K562 (cell line): ENCODE measurements at regions not wholly inside any gene's neighbourhood (a gene's known extent, or its start where the extent isn't known, plus 50 kb on each side); places are given as distances from the start of the nearest gene placed in this dataset.

ENCODE experiments used
- ATAC-seq: fragments of 200-7000 bp; cut with Tn5 transposase; 3 replicates; pipeline ENCODE4 v1.9.1; 2020; ENCODE audit warnings: moderate library complexity
- BruUV-seq: library from RNA; stranded (reverse); fragments of 400-500 nt; replicated peaks from 2 replicates; lab custom pipeline; 2021; lab: Mats Ljungman, UMichigan
- CTCF ChIA-PET: fragments of 300-600 bp; formaldehyde crosslinking; extraction: SDS; loops from one replicate; lab custom pipeline; 2021; ENCODE audit warnings: low intra/inter-chr PET ratio; lab: Yijun Ruan, JAX
- POLR2A ChIA-PET: fragments of 300-600, 350-650 bp; sonication (Branson Sonifier 250); formaldehyde crosslinking; extraction: SDS; loops from one replicate; lab custom pipeline; 2021; ENCODE audit warnings: antibody characterized with exemption, inconsistent platforms; lab: Yijun Ruan, JAX
- DNase-seq, 4 experiments: peaks; one replicate each; pipeline versions ENCODE4 v3.0.0 to v3.0.0-alpha.2; 2011 to 2018; ENCODE audit warnings: low spot score in 3 of 4, mixed read lengths in 3 of 4; ENCODE audit errors: extremely low read depth in 1 of 4
- FAIRE-seq: peaks from 2 replicates; lab custom pipeline; 2011; peaks lifted over from hg19 to GRCh38; lab: Jason Lieb, UNC
- H2AFZ ChIP-seq: 2 replicates; pipeline ENCODE4 v1.6.0; 2011; ENCODE audit warnings: low read depth, low read length, control low read depth, inconsistent platforms
- H3K27ac ChIP-seq: fragments of 200-600 bp; 3 replicates; pipeline ENCODE4 v1.8.0; 2011; ENCODE audit warnings: low read depth, mild to moderate bottlenecking, control low read depth, inconsistent platforms, low read length, moderate library complexity, mixed read lengths; ENCODE audit errors: extremely low read depth
- H3K27me3 ChIP-seq, 2 experiments: fragments of 300-600 bp in 1 of 2; 2 replicates in 1 of 2; 3 replicates in 1 of 2; pipeline versions ENCODE4 v1.6.0 to v1.8.0; 2011; ENCODE audit warnings: inconsistent platforms in 2 of 2, low read length in 2 of 2, mild to moderate bottlenecking in 1 of 2, mixed read lengths in 1 of 2, moderate library complexity in 1 of 2; ENCODE audit not compliant: control insufficient read depth in 2 of 2, insufficient read depth in 2 of 2
- H3K36me3 ChIP-seq: fragments of 300-600 bp; 3 replicates; pipeline ENCODE4 v1.8.0; 2011; ENCODE audit warnings: mild to moderate bottlenecking, low read length, inconsistent platforms; ENCODE audit not compliant: control insufficient read depth, insufficient read depth
- H3K4me1 ChIP-seq, 2 experiments: fragments of 200-600 bp in 1 of 2; replicated peaks in 1 of 2; 2 replicates in 1 of 2; 3 replicates in 1 of 2; pipeline versions ENCODE4 v1.5.1 to v1.8.0; 2011; ENCODE audit warnings: inconsistent platforms in 2 of 2, low read length in 2 of 2, mild to moderate bottlenecking in 1 of 2, mixed read lengths in 1 of 2, moderate library complexity in 1 of 2; ENCODE audit not compliant: control insufficient read depth in 2 of 2, insufficient read depth in 2 of 2
- H3K4me2 ChIP-seq: 2 replicates; pipeline ENCODE4 v1.6.1; 2011; ENCODE audit warnings: low read length, control low read depth, inconsistent platforms, mixed read lengths; ENCODE audit not compliant: insufficient read depth
- H3K4me3 ChIP-seq: fragments of 200-600 bp; sonication (generic), shearing (Covaris generic); 2 replicates; pipeline ENCODE4 v1.5.1; 2016; ENCODE audit warnings: control low read depth, inconsistent platforms
- H3K79me2 ChIP-seq: fragments of 200-600 bp; 3 replicates; pipeline ENCODE4 v1.8.0; 2011; ENCODE audit warnings: low read length, inconsistent platforms; ENCODE audit not compliant: control insufficient read depth, insufficient read depth
- H3K9ac ChIP-seq, 2 experiments: 2 replicates each; pipeline versions ENCODE4 v1.6.0 to v1.6.1; 2011; ENCODE audit warnings: low read depth in 2 of 2, low read length in 2 of 2, control low read depth in 1 of 2, inconsistent platforms in 1 of 2, mild to moderate bottlenecking in 1 of 2, mixed read lengths in 1 of 2; ENCODE audit not compliant: insufficient read depth in 1 of 2
- H3K9me1 ChIP-seq: one replicate; pipeline ENCODE4 v1.6.0; 2011; ENCODE audit warnings: inconsistent platforms, mild to moderate bottlenecking, low read length, moderate library complexity; ENCODE audit not compliant: control insufficient read depth, insufficient read depth
- H3K9me3 ChIP-seq: replicated peaks from 2 replicates; pipeline ENCODE4 v1.5.1; 2011; ENCODE audit warnings: low read depth, low read length, inconsistent platforms; ENCODE audit not compliant: control insufficient read depth, insufficient read depth
- H4K20me1 ChIP-seq: replicated peaks from 2 replicates; pipeline ENCODE4 v1.6.1; 2011; ENCODE audit warnings: low read length, inconsistent platforms, mixed read lengths; ENCODE audit not compliant: control insufficient read depth, insufficient read depth
- CBX5 ChIP-seq: IDR thresholded peaks from 2 replicates; pipeline ENCODE4 v1.6.1; 2014; ENCODE audit warnings: low read depth, borderline replicate concordance
- CTBP1 ChIP-seq: fragments of 450-650 bp; IDR thresholded peaks from 2 replicates; pipeline ENCODE4 v1.6.1; 2016; ENCODE audit warnings: borderline replicate concordance
- DDX20 ChIP-seq: fragments of 450-650 bp; IDR thresholded peaks from 2 replicates; pipeline ENCODE4 v1.6.1; 2016; ENCODE audit warnings: missing genetic modification characterization, low read depth, mild to moderate bottlenecking, missing compliant biosample characterization, moderate library complexity
- FIP1L1 ChIP-seq: fragments of 200-400 bp; formaldehyde crosslinking; IDR thresholded peaks from 2 replicates; pipeline ENCODE4 v1.6.1; 2018; ENCODE audit warnings: mild to moderate bottlenecking, low read depth, low read length; ENCODE audit not compliant: poor library complexity, severe bottlenecking
- HDAC6 ChIP-seq: IDR thresholded peaks from 2 replicates; pipeline ENCODE4 v1.6.1; 2012; ENCODE audit warnings: low read depth, mild to moderate bottlenecking, control low read depth, inconsistent platforms, low read length, moderate library complexity
- ID3 ChIP-seq, 2 experiments: fragments of 250-450 bp in 1 of 2; fragments of 450-650 bp in 1 of 2; sonication (Bioruptor Pico) in 1 of 2; IDR thresholded peaks; 2 replicates each; pipeline versions ENCODE4 v1.6.1 to v1.8.0; 2016 to 2021; ENCODE audit warnings: mild to moderate bottlenecking in 2 of 2, moderate library complexity in 2 of 2, missing compliant biosample characterization in 1 of 2, missing genetic modification characterization in 1 of 2
- RFX1 ChIP-seq: fragments of 450-650 bp; IDR thresholded peaks from 2 replicates; pipeline ENCODE4 v1.6.1; 2016; ENCODE audit warnings: mild to moderate bottlenecking, moderate library complexity
- TAF15 ChIP-seq: fragments of 200-400 bp; formaldehyde crosslinking; IDR thresholded peaks from 2 replicates; pipeline ENCODE4 v1.6.1; 2017; ENCODE audit warnings: mild to moderate bottlenecking, low read depth, low read length, moderate library complexity
- ZBTB5 ChIP-seq: fragments of 450-650 bp; IDR thresholded peaks from 2 replicates; pipeline ENCODE4 v1.6.1; 2017; ENCODE audit warnings: antibody characterized with exemption
- ZNF175 ChIP-seq: fragments of 200-800 bp; sonication (Bioruptor generic); IDR thresholded peaks from 2 replicates; pipeline ENCODE4 v1.6.1; 2016; ENCODE audit warnings: low read depth, mild to moderate bottlenecking, missing genetic modification characterization, missing compliant biosample characterization
- ZNF311 ChIP-seq: fragments of 250-450 bp; sonication (Bioruptor Pico); IDR thresholded peaks from 2 replicates; pipeline ENCODE4 v1.4.0; 2020; ENCODE audit warnings: mild to moderate bottlenecking, moderate library complexity
- ZNF785 ChIP-seq: fragments of 250-450 bp; sonication (Bioruptor Pico); IDR thresholded peaks from 2 replicates; pipeline ENCODE4 v1.4.0; 2020; ENCODE audit warnings: mild to moderate bottlenecking
- WGBS: fragments of 100-300 bp; shearing (Covaris generic); methylation state at CpG from one replicate; pipeline ENCODE4 v1.1.6; 2016; ENCODE audit warnings: low coverage, mixed read lengths; ENCODE audit not compliant: insufficient coverage; ENCODE audit errors: missing lambda C conversion rate; 5-methylcytosine and 5-hydroxymethylcytosine counted together
- in situ Hi-C: fragments of 300-500 bp; cut with MboI; formaldehyde crosslinking; loops from 4 replicates; pipeline ENCODE4 v1.15.0; 2018; ENCODE audit warnings: inconsistent platforms, mixed read lengths
- intact Hi-C: fragments of 100-400 bp; cut with micrococcal nuclease; formaldehyde crosslinking; loops from 2 replicates; pipeline ENCODE4 v1.14.2; 2022

- ChIA-PET POLR2A (no interaction called here), CTCF (no interaction called here)
- H3K4me3 ChIP-seq, result no peak overlapping the region
- H3K9me1 ChIP-seq, result no peaks in the 10 kb centered on the region
- TF ChIP-seq TAF15, result no peak
- TF ChIP-seq ZNF311 (CRISPR knock-in tag), result no peak
- no peak for TF ChIP-seq HDAC6
- no peak for TF ChIP-seq ZNF175 (CRISPR knock-in tag)
- no peaks in the 10 kb centered on the region for H3K9me3 ChIP-seq
- no peak overlapping the region for H3K4me2 ChIP-seq
- DNase-seq (no peak), ATAC-seq (no peak), FAIRE-seq (no peak)
- no peak overlapping the region for H3K27ac ChIP-seq
- H3K79me2 ChIP-seq, result no peaks in the 10 kb centered on the region
- no peaks in the 10 kb centered on the region for H3K36me3 ChIP-seq
- H3K9ac ChIP-seq, result no peak overlapping the region
- no peaks in the 10 kb centered on the region for H3K27me3 ChIP-seq
- intact Hi-C loops (no loop called here), in situ Hi-C loops (no loop called here)
- H4K20me1 ChIP-seq, result no peaks in the 10 kb centered on the region
- no TSS peak for BruUV-seq
- peaks cover 0 to 6% of the 10 kb centered on the region in 2 experiments; a peak in 2 of 5 replicates for H3K4me1 ChIP-seq
- H2AFZ ChIP-seq, result no peak overlapping the region
Measured at GRCh38 chr5:39661026-39661779, 236.4 kb upstream of the DAB2 start.

GRCh38 chr5:39660020-39660419 is 235.2 kb upstream of the DAB2 start:
- ChIA-PET CTCF (no interaction called here), POLR2A (no interaction called here)
- H3K9me1 ChIP-seq, result no peaks in the 10 kb centered on the region
- H3K4me3 ChIP-seq, result no peak overlapping the region
- no peaks in the 10 kb centered on the region for H3K79me2 ChIP-seq
- no peak for ATAC-seq
- DNase-seq, result no peak
- TF ChIP-seq ZBTB5 (no peak), DDX20 (tag) (no peak), ZNF785 (no peak), FIP1L1 (no peak), CTBP1 (no peak), ID3 (CRISPR knock-in tag; IDR thresholded peaks at IDR 0.05) (no peak), ID3 (tag; IDR thresholded peaks at IDR 0.05) (no peak), RFX1 (no peak), CBX5 (no peak)
- H3K27ac ChIP-seq, result no peak overlapping the region
- no peaks in the 10 kb centered on the region for H3K36me3 ChIP-seq
- intact Hi-C loops (no loop called here), in situ Hi-C loops (no loop called here)
- H3K27me3 ChIP-seq, result no peaks in the 10 kb centered on the region
- H3K9ac ChIP-seq, result no peak overlapping the region
- FAIRE-seq, result no peak
- 0% methylated on average over 1 of the region's 1 CpG for WGBS
- H4K20me1 ChIP-seq, result no peaks in the 10 kb centered on the region
- no peaks in the 10 kb centered on the region for H3K9me3 ChIP-seq
- no peak overlapping the region for H2AFZ ChIP-seq
- BruUV-seq, result no TSS peak
- no peaks in the 10 kb centered on the region for H3K4me1 ChIP-seq
- no peak overlapping the region for H3K4me2 ChIP-seq
